Right atrium auricular region (tissue), 2 donors: ENCODE measurements at regions not wholly inside any gene's neighbourhood (a gene's known extent, or its start where the extent isn't known, plus 50 kb on each side); places are given as distances from the start of the nearest gene placed in this dataset.
A peak's percentile ranks its signal among the peaks of the same experiment; 100 is the strongest.
"Not testable (repeated sequence)": the region's sequence is repeated elsewhere in the genome, so short reads cannot be mapped to it uniquely, and the experiment has no call there.

Source experiments
- DNase-seq: peaks from one replicate; pipeline ENCODE4 v3.0.0-alpha.2; 2019; ENCODE audit warnings: low spot score
- H3K27ac ChIP-seq, 2 donors: fragments of 200-600 bp; sonication (generic); 1 replicate in 1 of 2; 2 replicates in 1 of 2; pipeline ENCODE4 v1.5.1; 2016 to 2019
- H3K27me3 ChIP-seq, 2 donors: fragments of 200-600 bp; sonication (generic); one replicate each; pipeline versions ENCODE4 v1.5.1 to v1.6.0; 2017 to 2019
- H3K36me3 ChIP-seq: fragments of 200-600 bp; sonication (generic); one replicate; pipeline ENCODE4 v1.5.1; 2016
- H3K4me1 ChIP-seq, 2 donors: fragments of 200-600 bp; sonication (generic); one replicate each; pipeline versions ENCODE4 v1.5.1 to v1.6.0; 2017 to 2019
- H3K4me3 ChIP-seq, 2 donors: fragments of 200-600 bp; sonication (generic); 1 replicate in 1 of 2; 2 replicates in 1 of 2; pipeline ENCODE4 v1.5.1; 2017 to 2019; ENCODE audit warnings: mild to moderate bottlenecking in 1 of 2, moderate library complexity in 1 of 2
- H3K9me3 ChIP-seq, 2 donors: fragments of 200-600 bp; sonication (generic); one replicate each; pipeline ENCODE4 v1.5.1; 2019
- TF ChIP-seq, protein P1 (sequence below), 2 donors: fragments of 200-600 bp; sonication (generic); IDR thresholded peaks; one replicate each; pipeline ENCODE4 v1.5.1; 2019; ENCODE audit warnings: antibody characterized with exemption in 2 of 2

GRCh38 chr12:105477873-105478272 lies 147.4 kb downstream of the C12orf75 start:
- H3K36me3 ChIP-seq, result no peaks in the 10 kb centered on the region
- DNase-seq, result no peak
- TF ChIP-seq, protein P1, sequence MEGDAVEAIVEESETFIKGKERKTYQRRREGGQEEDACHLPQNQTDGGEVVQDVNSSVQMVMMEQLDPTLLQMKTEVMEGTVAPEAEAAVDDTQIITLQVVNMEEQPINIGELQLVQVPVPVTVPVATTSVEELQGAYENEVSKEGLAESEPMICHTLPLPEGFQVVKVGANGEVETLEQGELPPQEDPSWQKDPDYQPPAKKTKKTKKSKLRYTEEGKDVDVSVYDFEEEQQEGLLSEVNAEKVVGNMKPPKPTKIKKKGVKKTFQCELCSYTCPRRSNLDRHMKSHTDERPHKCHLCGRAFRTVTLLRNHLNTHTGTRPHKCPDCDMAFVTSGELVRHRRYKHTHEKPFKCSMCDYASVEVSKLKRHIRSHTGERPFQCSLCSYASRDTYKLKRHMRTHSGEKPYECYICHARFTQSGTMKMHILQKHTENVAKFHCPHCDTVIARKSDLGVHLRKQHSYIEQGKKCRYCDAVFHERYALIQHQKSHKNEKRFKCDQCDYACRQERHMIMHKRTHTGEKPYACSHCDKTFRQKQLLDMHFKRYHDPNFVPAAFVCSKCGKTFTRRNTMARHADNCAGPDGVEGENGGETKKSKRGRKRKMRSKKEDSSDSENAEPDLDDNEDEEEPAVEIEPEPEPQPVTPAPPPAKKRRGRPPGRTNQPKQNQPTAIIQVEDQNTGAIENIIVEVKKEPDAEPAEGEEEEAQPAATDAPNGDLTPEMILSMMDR (IDR thresholded peaks at IDR 0.05), result no peak
- no peaks in the 10 kb centered on the region for H3K9me3 ChIP-seq
- H3K27ac ChIP-seq, result peak overlapping the region; percentile 11 to 46
- H3K4me3 ChIP-seq, result no peak overlapping the region
- H3K4me1 ChIP-seq, result peaks cover 0 to 5% of the 10 kb centered on the region in 2 donors
- no peaks in the 10 kb centered on the region for H3K27me3 ChIP-seq

DNA sequence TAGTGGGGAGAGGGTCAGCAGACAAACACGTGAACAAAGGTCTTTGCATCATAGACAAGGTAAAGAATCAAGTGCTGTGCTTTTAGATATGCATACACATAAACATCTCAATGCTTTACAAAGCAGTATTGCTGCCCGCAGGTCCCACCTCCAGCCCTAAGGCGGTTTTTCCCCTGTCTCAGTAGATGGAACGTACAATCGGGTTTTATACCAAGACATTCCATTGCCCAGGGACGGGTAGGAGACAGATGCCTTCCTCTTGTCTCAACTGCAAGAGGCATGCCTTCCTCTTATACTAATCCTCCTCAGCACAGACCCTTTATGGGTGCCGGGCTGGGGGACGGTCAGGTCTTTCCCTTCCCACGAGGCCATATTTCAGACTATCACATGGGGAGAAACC lies 148.3 kb downstream of the C12orf75 start:
- H3K27me3 ChIP-seq, H3K27ac ChIP-seq, H3K4me3 ChIP-seq, H3K4me1 ChIP-seq, H3K9me3 ChIP-seq, DNase-seq, H3K36me3 ChIP-seq: not testable (repeated sequence)

GRCh38 chr12:105479710-105480109 lies 149.2 kb downstream of the C12orf75 start:
- Histone ChIP-seq H3K27me3 (no peaks in the 10 kb centered on the region), H3K9me3 (no peaks in the 10 kb centered on the region), H3K36me3 (no peaks in the 10 kb centered on the region), H3K27ac (no peak overlapping the region), H3K4me1 (peaks cover 0 to 5% of the 10 kb centered on the region in 2 donors), H3K4me3 (no peak overlapping the region)
- TF ChIP-seq, protein P1 (IDR thresholded peaks at IDR 0.05), result no peak
- no peak for DNase-seq

DNA sequence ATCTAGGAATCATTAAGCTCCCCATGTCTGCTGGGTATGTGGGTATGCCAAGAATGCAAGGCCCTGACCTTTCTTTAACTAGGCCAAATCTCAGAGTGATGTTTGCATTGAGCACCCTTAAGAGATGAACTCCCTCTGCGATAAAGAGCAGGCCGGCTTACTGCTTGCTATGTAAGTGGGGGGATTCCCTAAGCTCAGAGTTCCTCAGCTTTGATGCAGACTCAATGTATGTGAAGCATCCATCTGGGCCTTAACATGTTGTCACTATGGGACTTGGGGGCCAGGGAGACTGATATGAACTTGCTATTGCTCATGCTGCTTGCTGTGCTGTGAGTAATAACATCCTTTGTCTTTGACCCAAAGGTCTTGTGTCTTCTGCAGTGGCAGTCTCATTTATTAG lies 149.7 kb downstream of the C12orf75 start:
- H3K4me1 ChIP-seq, result peaks cover 0 to 9% of the 10 kb centered on the region in 2 donors
- no peak overlapping the region for H3K4me3 ChIP-seq
- TF ChIP-seq, protein P1 (IDR thresholded peaks at IDR 0.05), result no peak
- H3K9me3 ChIP-seq, result no peaks in the 10 kb centered on the region
- no peaks in the 10 kb centered on the region for H3K27me3 ChIP-seq
- no peak overlapping the region for H3K27ac ChIP-seq
- H3K36me3 ChIP-seq, result no peaks in the 10 kb centered on the region
- no peak for DNase-seq

DNA sequence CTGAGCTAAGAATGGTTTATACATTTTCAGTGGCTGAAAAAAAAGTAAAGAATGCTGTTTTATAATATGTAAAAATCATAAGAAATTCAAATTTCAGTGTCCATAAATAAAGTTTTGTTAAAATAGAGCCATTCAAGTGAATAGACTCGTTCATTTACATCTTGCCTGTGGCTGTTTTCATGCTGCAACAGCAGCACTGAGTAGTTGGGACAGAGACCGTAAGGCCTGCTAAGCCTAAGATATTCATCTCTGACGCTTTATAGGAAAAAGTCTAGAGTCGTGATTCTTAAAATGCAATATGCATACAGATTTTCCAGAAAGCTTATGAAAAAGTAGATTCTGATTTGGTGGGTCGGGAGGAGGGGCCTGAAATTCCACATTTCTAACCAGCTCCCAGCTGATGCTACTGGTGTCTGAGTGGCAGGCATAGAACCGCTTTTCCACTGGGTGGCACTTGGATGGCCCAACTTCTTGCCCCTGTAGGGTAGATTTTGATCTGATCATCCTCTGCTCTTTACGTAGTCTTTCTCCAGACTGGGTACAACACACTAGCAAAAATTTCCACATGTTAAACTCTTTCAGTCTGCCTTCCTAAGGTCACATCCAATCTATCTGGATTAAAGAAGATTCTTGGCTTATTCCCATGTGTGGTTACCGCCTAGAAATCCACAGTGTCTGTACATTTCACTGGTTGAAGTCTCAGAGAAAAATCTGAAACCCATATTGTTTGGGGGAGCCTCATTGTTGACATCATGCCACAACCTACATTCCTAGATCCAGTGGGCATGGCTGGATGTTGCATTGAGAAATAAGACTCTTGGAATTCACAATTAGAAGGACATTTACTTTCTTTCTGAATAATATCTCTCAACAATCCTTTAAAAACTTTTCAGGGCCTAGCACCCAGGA lies 151.2 kb downstream of the C12orf75 start:
- no peak for DNase-seq
- Histone ChIP-seq H3K4me3 (no peak overlapping the region), H3K27me3 (no peaks in the 10 kb centered on the region), H3K9me3 (no peaks in the 10 kb centered on the region), H3K36me3 (no peaks in the 10 kb centered on the region), H3K4me1 (peaks cover 0 to 21% of the 10 kb centered on the region in 2 donors), H3K27ac (no peak overlapping the region)
- TF ChIP-seq, protein P1 (IDR thresholded peaks at IDR 0.05), result no peak

- H3K4me3 ChIP-seq, result no peak overlapping the region
- no peak overlapping the region for H3K27ac ChIP-seq
- no peaks in the 10 kb centered on the region for H3K9me3 ChIP-seq
- H3K4me1 ChIP-seq, result peaks cover 0 to 20% of the 10 kb centered on the region in 2 donors
- no peaks in the 10 kb centered on the region for H3K27me3 ChIP-seq
- TF ChIP-seq, protein P1 (IDR thresholded peaks at IDR 0.05), result no peak
- H3K36me3 ChIP-seq, result no peaks in the 10 kb centered on the region
- DNase-seq, result no peak
Observed at GRCh38 chr12:105482951-105483350, 152.5 kb downstream of the C12orf75 start.
